Stimulated activated CD4-positive, alpha-beta T cell treated with anti-CD3 and anti-CD28 coated beads, Interleukin-12 subunit alpha, Interleukin-12 subunit beta, amount 100 ng/mL, for 24 hours (primary cell): ENCODE measurements at regions not wholly inside any gene's neighbourhood (a gene's known extent, or its start where the extent isn't known, plus 50 kb on each side); places are given as distances from the start of the nearest gene placed in this dataset.
A peak's percentile ranks its signal among the peaks of the same experiment; 100 is the strongest.
"Not testable (repeated sequence)": the region's sequence is repeated elsewhere in the genome, so short reads cannot be mapped to it uniquely, and the experiment has no call there.

Source experiments
- DNase-seq, 2 experiments: peaks; one replicate each; pipeline ENCODE4 v3.0.0-alpha.2; 2020; ENCODE audit warnings: low read depth in 2 of 2

- DNase-seq = no peak
Observed at GRCh38 chr1:184888505-184888904, 85.8 kb downstream of the NIBAN1 start.

- DNase-seq = no peak
Observed at GRCh38 chr1:184882957-184883815, 91.1 kb downstream of the NIBAN1 start.

- DNase-seq = no peak
Observed at GRCh38 chr1:184881941-184882913, 92.1 kb downstream of the NIBAN1 start.

GRCh38 chr1:184879876-184880557, 94.3 kb downstream of the NIBAN1 start:
- no peak for DNase-seq

- no peak for DNase-seq
Observed at GRCh38 chr1:184878602-184879001, 95.7 kb downstream of the NIBAN1 start.

GRCh38 chr1:184878002-184878401, 96.3 kb downstream of the NIBAN1 start:
- DNase-seq = no peak

- not testable (repeated sequence) for DNase-seq
Observed at GRCh38 chr1:184876015-184876414, 98.3 kb downstream of the NIBAN1 start.

- DNase-seq = no peak
Observed at GRCh38 chr1:184875218-184875617, 99.1 kb downstream of the NIBAN1 start.

GRCh38 chr1:184870319-184870718, 104.0 kb downstream of the NIBAN1 start:
- DNase-seq = no peak

GRCh38 chr1:184867866-184868689, 106.2 kb downstream of the NIBAN1 start:
- DNase-seq = no peak

GRCh38 chr1:184866991-184867788, 107.1 kb downstream of the NIBAN1 start:
- peak in 1 of 2 experiments; percentile 38 for DNase-seq

GRCh38 chr1:184866586-184866985, 107.7 kb downstream of the NIBAN1 start:
- no peak for DNase-seq

GRCh38 chr1:184865831-184866230, 108.5 kb downstream of the NIBAN1 start:
- no peak for DNase-seq

GRCh38 chr1:184861755-184862336, 107.2 kb upstream of the EDEM3 start:
- no peak for DNase-seq

GRCh38 chr1:184860985-184861754, 106.5 kb upstream of the EDEM3 start:
- DNase-seq = no peak

- DNase-seq = no peak
Observed at GRCh38 chr1:184860535-184860934, 105.9 kb upstream of the EDEM3 start.

- DNase-seq = no peak
Observed at GRCh38 chr1:184859381-184860105, 104.9 kb upstream of the EDEM3 start.

- no peak for DNase-seq
Observed at GRCh38 chr1:184858288-184858687, 103.6 kb upstream of the EDEM3 start.
